ENCODE measurements at regions not wholly inside any gene's neighbourhood (a gene's known extent, or its start where the extent isn't known, plus 50 kb on each side); places are given as distances from the start of the nearest gene placed in this dataset.

DNA sequence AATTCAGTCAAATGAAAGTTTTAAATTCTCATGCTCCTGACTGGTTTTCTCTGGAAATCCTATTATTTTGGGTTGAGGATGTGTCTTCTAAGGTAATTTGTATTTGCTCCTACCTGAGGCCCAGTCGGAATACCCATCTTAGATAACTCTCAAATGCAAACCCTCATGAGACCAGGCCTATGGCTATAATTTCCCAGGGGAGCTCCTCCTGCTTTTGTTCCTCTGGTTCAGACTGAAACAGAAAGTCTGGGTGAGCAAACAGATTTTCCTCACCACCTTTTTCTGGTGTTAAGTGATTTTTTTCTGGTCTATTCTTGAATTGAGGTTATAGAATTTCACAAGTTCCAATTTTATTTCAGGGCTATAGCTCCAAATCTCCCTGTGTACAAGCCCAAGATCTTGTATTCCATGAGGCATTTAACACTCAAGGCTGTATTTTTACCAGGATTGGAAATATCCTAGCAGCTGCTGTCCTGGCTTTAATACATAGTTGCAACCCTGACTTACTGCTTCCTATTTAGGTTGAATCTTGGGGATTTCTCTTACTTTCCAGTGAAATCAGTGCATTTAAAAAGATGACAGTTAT, 169.1 kb upstream of the PTCHD4 start:
- Histone ChIP-seq H3K79me2 (ENCODE audit: insufficient read depth, low read length) (no peaks in the 10 kb centered on the region), H4K20me1 (ENCODE audit: insufficient read depth, low read length) (no peaks in the 10 kb centered on the region), H3K27ac (ENCODE audit: extremely low read length, insufficient read depth, low read length) (no peak overlapping the region), H3K4me2 (ENCODE audit: low read depth, low read length) (no peak overlapping the region), H3K36me3 (replicated peaks in 1 of 2; ENCODE audit: control insufficient read depth in 1 of 2, insufficient read depth in 2 of 2, low read length in 2 of 2) (no peaks in the 10 kb centered on the region), H3K4me1 (ENCODE audit: insufficient read depth, low read length) (no peaks in the 10 kb centered on the region), H3K4me3 (replicated peaks in 1 of 3; ENCODE audit: insufficient read depth in 1 of 3, low read depth in 2 of 3, low read length in 3 of 3) (no peak overlapping the region), H3K9me3 (ENCODE audit: low read length) (no peaks in the 10 kb centered on the region), H3K27me3 (ENCODE audit: control insufficient read depth in 1 of 2, insufficient read depth in 2 of 2, low read length in 2 of 2) (no peaks in the 10 kb centered on the region), H3K9ac (ENCODE audit: insufficient read depth, low read depth, low read length) (no peak overlapping the region), H2AFZ (ENCODE audit: low read length) (no peak overlapping the region)
- 0% methylated on average over 1 of the region's 1 CpG for WGBS (ENCODE audit: low lambda C conversion rate)
- ATAC-seq (no peak), DNase-seq (ENCODE audit: low spot score) (no peak), FAIRE-seq (no peak)
- in situ Hi-C loops (cut with HindIII; ENCODE audit: extremely low pct_ligation_motif_present, low pct_unique_long_range_greater_than_20kb) (no loop called here), intact Hi-C loops (cut with micrococcal nuclease; ENCODE audit: unreplicated experiment) (no loop called here)
- TF ChIP-seq HCFC1 (IDR thresholded peaks at IDR 0.05; ENCODE audit: low read depth, low read length) (no peak), JUNB (CRISPR knock-in tag; IDR thresholded peaks at IDR 0.05; ENCODE audit: borderline replicate concordance) (no peak), ZNF879 (CRISPR knock-in tag; IDR thresholded peaks at IDR 0.05) (no peak), ETV6 (CRISPR knock-in tag; conservative IDR thresholded peaks at IDR 0.05) (no peak), KAT8 (CRISPR knock-in tag; IDR thresholded peaks at IDR 0.05) (no peak), TEAD2 (CRISPR knock-in tag; IDR thresholded peaks at IDR 0.05) (no peak), ZNF253 (CRISPR knock-in tag; IDR thresholded peaks at IDR 0.05; ENCODE audit: borderline replicate concordance) (no peak), NBN (conservative IDR thresholded peaks at IDR 0.05) (no peak), KDM4B (CRISPR knock-in tag; IDR thresholded peaks at IDR 0.05) (no peak), ZFP37 (CRISPR knock-in tag; IDR thresholded peaks at IDR 0.05; ENCODE audit: borderline replicate concordance) (no peak), PAWR (CRISPR knock-in tag; IDR thresholded peaks at IDR 0.05; ENCODE audit: borderline replicate concordance) (no peak)
- TF ChIP-seq, protein P1, sequence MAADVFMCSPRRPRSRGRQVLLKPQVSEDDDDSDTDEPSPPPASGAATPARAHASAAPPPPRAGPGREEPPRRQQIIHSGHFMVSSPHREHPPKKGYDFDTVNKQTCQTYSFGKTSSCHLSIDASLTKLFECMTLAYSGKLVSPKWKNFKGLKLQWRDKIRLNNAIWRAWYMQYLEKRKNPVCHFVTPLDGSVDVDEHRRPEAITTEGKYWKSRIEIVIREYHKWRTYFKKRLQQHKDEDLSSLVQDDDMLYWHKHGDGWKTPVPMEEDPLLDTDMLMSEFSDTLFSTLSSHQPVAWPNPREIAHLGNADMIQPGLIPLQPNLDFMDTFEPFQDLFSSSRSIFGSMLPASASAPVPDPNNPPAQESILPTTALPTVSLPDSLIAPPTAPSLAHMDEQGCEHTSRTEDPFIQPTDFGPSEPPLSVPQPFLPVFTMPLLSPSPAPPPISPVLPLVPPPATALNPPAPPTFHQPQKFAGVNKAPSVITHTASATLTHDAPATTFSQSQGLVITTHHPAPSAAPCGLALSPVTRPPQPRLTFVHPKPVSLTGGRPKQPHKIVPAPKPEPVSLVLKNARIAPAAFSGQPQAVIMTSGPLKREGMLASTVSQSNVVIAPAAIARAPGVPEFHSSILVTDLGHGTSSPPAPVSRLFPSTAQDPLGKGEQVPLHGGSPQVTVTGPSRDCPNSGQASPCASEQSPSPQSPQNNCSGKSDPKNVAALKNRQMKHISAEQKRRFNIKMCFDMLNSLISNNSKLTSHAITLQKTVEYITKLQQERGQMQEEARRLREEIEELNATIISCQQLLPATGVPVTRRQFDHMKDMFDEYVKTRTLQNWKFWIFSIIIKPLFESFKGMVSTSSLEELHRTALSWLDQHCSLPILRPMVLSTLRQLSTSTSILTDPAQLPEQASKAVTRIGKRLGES (CRISPR knock-in tag; IDR thresholded peaks at IDR 0.05; ENCODE audit: borderline replicate concordance), result no peak
- TF ChIP-seq, protein P2, sequence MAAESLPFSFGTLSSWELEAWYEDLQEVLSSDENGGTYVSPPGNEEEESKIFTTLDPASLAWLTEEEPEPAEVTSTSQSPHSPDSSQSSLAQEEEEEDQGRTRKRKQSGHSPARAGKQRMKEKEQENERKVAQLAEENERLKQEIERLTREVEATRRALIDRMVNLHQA (CRISPR knock-in tag; IDR thresholded peaks at IDR 0.05), result no peak
- TF ChIP-seq, protein P3, sequence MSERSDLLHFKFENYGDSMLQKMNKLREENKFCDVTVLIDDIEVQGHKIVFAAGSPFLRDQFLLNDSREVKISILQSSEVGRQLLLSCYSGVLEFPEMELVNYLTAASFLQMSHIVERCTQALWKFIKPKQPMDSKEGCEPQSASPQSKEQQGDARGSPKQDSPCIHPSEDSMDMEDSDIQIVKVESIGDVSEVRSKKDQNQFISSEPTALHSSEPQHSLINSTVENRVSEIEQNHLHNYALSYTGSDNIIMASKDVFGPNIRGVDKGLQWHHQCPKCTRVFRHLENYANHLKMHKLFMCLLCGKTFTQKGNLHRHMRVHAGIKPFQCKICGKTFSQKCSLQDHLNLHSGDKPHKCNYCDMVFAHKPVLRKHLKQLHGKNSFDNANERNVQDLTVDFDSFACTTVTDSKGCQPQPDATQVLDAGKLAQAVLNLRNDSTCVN (CRISPR knock-in tag; IDR thresholded peaks at IDR 0.05; ENCODE audit: borderline replicate concordance), result no peak
- CTCF ChIA-PET (ENCODE audit: low intra/inter-chr PET ratio, low total read pairs), result no interaction called here
- no TSS peak for BruUV-seq (replicated peaks)
- POLR2A ChIA-PET, result no interaction called here
